ENCODE measurements at regions not wholly inside any gene's neighbourhood (a gene's known extent, or its start where the extent isn't known, plus 50 kb on each side); places are given as distances from the start of the nearest gene placed in this dataset.

DNA sequence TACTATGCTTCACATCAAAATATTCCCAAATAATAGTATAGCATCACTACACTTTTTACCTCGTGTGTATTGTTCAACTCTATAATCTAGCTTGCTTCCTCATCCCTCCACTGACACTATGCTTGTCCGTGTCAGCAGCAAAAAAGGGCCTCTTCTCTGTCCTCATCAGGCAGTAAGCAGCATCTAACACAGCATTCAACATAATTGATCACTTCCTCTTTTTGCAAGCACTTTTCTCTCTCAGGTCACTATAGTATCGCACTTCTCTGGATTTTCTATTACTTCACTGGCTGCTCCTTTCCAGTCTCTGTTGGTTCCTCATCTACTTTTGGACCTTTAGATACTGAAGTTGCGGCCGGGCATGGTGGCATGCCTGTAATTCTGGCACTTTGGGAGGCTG is 64.9 kb upstream of the ZSWIM2 start:
- H3K27ac ChIP-seq: no peak overlapping the region

DNA sequence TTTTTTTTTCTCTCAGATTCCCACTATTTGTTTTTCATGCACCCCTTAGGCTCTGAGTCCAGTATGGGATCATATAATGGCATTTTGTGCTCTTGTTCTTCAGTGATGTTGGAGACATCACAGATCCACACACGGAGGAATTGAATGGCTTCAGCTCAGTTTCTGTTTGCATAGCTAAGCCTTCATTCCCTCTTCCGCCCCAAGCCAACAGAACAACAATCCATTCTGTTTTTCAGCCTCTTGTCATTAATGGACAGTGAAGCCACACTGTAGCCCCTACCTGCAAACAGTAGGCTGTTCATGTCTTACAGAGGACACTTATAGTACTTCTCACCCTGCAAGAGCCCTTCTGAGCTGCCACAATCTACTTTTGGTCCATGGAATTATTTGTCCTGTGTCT is 64.0 kb upstream of the ZSWIM2 start:
- Histone ChIP-seq H3K4me3 (no peak overlapping the region), H3K4me1 (replicated peaks in 1 of 2) (peaks cover 0 to 2% of the 10 kb centered on the region in 2 donors), H3K27ac (no peak overlapping the region)
- in situ Hi-C loops (cut with MboI; ENCODE audit: low pct_unique_long_range_greater_than_20kb in 2 of 9, low sequenced_read_pairs in 9 of 9, unreplicated experiment in 9 of 9): loop anchor here in 1 of 9 experiments (25.0 kb wide), 1 partner anchor 524 kb away; the partner anchor contains the start of gene CALCRL
- 5 to 92% (median 64%) methylated on average over 2 of the region's 2 CpGs; no CpG with 5 or more reads in 1 of the 10 experiments for WGBS, 10 experiments
- peak in 1 of 8 experiments; percentile 79 for ATAC-seq (replicated peaks in 6 of 8)

More for the DNA sequence above, 64.9 kb upstream of the ZSWIM2 start:
- Histone ChIP-seq H3K4me3 (no peak overlapping the region), H3K4me1 (replicated peaks in 1 of 2) (no peaks in the 10 kb centered on the region)
- WGBS, 10 experiments: 0 to 88% (median 62%) methylated on average over 1 to 5 of the region's 5 CpGs; no CpG with 5 or more reads in 2 of the 10 experiments
- in situ Hi-C loops (cut with MboI; ENCODE audit: low pct_unique_long_range_greater_than_20kb in 2 of 9, low sequenced_read_pairs in 9 of 9, unreplicated experiment in 9 of 9): loop anchor here in 1 of 9 experiments (25.0 kb wide), 1 partner anchor 523 kb away; the partner anchor contains the start of gene CALCRL
- no peak for ATAC-seq (replicated peaks in 6 of 8)

DNA sequence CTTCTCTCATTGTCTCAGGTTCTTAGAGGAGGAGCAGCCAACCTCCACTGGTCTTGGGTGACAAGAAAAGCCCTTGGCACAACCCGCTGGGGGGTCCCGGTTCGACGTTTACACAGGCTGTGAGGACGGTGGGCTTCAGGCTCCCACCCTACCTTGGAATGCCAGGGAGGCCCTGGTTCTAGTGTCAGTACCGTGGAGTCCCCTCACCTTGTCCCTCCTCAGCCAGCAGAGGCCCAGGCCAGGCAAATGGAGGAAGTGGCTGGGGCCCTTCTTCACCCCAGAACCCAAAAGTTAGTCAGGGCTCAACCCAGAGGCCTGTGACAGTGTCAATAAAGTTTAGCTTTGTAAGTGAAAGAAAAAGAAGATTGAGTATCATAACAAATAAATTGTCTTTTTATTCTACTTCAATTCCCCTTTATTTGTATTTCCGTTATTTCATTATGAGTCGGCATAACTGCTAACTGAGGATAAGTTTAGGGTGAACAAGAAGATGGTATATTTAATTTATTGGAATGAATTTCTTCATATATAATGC is 62.6 kb upstream of the ZSWIM2 start:
- in situ Hi-C loops (cut with MboI; ENCODE audit: low pct_unique_long_range_greater_than_20kb in 2 of 9, low sequenced_read_pairs in 9 of 9, unreplicated experiment in 9 of 9): loop anchor here in 1 of 9 experiments (25.0 kb wide), 1 partner anchor 526 kb away; the partner anchor contains the start of gene CALCRL
- peaks cover 0 to 5% of the 10 kb centered on the region in 2 donors for H3K4me1 ChIP-seq (replicated peaks in 1 of 2)
- no peak overlapping the region for H3K4me3 ChIP-seq
- 37 to 100% (median 100%) methylated on average over 1 to 4 of the region's 8 CpGs; no CpG with 5 or more reads in 1 of the 10 experiments for WGBS, 10 experiments
- ATAC-seq (replicated peaks in 6 of 8): no peak
- no peak overlapping the region for H3K27ac ChIP-seq

DNA sequence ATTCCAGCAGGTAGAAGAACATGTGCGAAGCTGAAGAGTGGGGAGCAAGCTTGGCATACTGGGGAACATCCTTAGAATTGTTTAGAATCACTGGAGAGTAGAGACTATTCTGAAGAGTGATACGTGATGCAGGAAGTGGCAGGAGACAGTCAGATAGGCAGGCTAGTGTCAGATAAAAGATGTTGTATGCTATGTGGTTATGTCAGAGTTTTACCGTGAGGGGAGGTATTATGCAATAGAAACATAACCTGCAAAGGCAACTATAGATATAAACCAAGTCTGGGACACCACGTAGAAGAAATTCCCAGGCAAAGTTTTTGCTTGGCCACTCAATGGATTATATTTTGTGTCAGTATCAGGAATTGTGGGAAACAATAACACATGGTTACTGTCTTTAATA is 62.0 kb upstream of the ZSWIM2 start:
- in situ Hi-C loops (cut with MboI; ENCODE audit: low pct_unique_long_range_greater_than_20kb in 2 of 9, low sequenced_read_pairs in 9 of 9, unreplicated experiment in 9 of 9): loop anchor here in 1 of 9 experiments (25.0 kb wide), 1 partner anchor 526 kb away; the partner anchor contains the start of gene CALCRL
- H3K4me1 ChIP-seq (replicated peaks in 1 of 2): peaks cover 0 to 5% of the 10 kb centered on the region in 2 donors
- ATAC-seq (replicated peaks in 6 of 8): no peak
- H3K27ac ChIP-seq: no peak overlapping the region
- H3K4me3 ChIP-seq: no peak overlapping the region
- 30 to 100% (median 87%) methylated on average over 1 to 3 of the region's 4 CpGs; no CpG with 5 or more reads in 1 of the 10 experiments for WGBS, 10 experiments

DNA sequence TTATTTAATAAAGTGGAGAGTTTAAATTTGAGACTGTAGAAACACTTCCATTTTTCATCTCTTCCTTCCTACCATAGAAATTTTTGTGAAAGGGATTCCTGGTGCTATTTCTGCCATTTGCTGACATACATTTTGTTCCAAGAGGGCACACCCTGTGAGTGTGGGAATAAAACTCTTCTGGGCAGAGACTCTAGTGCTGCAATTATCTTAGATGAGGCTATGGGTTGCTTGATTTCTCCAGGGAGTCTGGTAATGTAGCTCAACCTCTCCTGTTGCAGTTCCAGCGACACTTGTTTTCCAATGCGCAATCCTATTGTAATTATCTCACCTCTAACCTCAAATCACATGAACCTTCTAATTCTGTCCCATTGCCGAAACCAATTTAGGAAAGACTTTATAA is 60.1 kb upstream of the ZSWIM2 start:
- H3K27ac ChIP-seq: no peak overlapping the region
- no peak overlapping the region for H3K4me3 ChIP-seq
- H3K4me1 ChIP-seq (replicated peaks in 1 of 2): peaks cover 0 to 5% of the 10 kb centered on the region in 2 donors
- 11 to 100% (median 71%) methylated on average over 1 to 3 of the region's 3 CpGs; no CpG with 5 or more reads in 1 of the 10 experiments for WGBS, 10 experiments
- in situ Hi-C loops (cut with MboI; ENCODE audit: low pct_unique_long_range_greater_than_20kb in 2 of 9, low sequenced_read_pairs in 9 of 9, unreplicated experiment in 9 of 9): loop anchor here in 1 of 9 experiments (25.0 kb wide), 1 partner anchor 528 kb away; the partner anchor contains the start of gene CALCRL
- peak in 2 of 8 experiments; percentile 22 to 29 for ATAC-seq (replicated peaks in 6 of 8)

DNA sequence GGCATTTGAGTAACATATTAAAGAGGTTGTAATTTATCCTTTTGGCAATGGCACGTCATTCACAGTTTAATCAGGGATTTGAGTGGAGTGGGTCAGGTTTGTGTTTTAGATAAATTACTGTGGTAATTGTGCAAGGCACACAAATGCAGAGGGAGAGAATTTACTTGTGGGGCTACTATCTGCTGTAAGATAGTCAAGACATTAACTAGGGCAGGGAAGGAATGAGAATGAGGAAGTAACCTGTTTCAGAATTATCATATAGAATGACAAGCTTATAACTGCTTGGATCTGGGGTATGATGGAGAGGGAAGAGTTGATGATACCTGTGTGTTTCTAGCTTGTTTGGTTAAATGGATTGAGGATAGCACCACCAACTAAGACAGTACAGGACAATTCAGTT is 58.9 kb upstream of the ZSWIM2 start:
- in situ Hi-C loops (cut with MboI; ENCODE audit: low pct_unique_long_range_greater_than_20kb in 2 of 9, low sequenced_read_pairs in 9 of 9, unreplicated experiment in 9 of 9): loop anchor here in 1 of 9 experiments (25.0 kb wide), 1 partner anchor 529 kb away; the partner anchor contains the start of gene CALCRL
- ATAC-seq (replicated peaks in 6 of 8): no peak
- WGBS, 10 experiments: 0 to 100% (median 67%) methylated on average over 1 of the region's 1 CpG; no CpG with 5 or more reads in 3 of the 10 experiments
- peaks cover 0 to 5% of the 10 kb centered on the region in 2 donors for H3K4me1 ChIP-seq (replicated peaks in 1 of 2)
- no peak overlapping the region for H3K4me3 ChIP-seq
- no peak overlapping the region for H3K27ac ChIP-seq

DNA sequence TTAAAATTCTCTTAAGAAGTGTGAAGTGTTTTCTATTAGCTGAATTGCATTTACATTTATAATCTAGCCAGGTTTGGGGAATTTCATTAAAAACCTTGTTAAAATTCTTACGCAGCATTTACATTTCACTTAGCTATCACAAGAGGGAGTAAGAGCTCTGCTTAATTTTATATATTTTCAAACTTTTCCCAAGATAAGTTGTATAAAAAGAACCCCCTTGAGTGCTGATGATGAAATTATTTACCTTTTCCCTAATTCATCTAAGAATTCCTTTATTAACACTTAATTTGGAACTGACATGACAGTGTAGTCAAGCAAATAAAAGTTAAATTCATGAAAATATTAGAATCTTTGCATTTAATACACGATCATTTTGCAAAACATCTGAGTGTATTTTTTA is 54.2 kb upstream of the ZSWIM2 start:
- in situ Hi-C loops (cut with MboI; ENCODE audit: low pct_unique_long_range_greater_than_20kb in 2 of 9, low sequenced_read_pairs in 9 of 9, unreplicated experiment in 9 of 9): loop anchor here in 1 of 9 experiments (25.0 kb wide), 1 partner anchor 534 kb away; the partner anchor contains the start of gene CALCRL
- H3K4me3 ChIP-seq: no peak overlapping the region
- WGBS, 10 experiments: 43 to 100% (median 87%) methylated on average over 1 to 2 of the region's 2 CpGs
- H3K4me1 ChIP-seq (replicated peaks in 1 of 2): peaks cover 0 to 5% of the 10 kb centered on the region in 2 donors
- H3K27ac ChIP-seq: no peak overlapping the region
- ATAC-seq (replicated peaks in 6 of 8): no peak

Data from motor neuron (in vitro differentiated cells).